ENCODE measurements at regions not wholly inside any gene's neighbourhood (a gene's known extent, or its start where the extent isn't known, plus 50 kb on each side); places are given as distances from the start of the nearest gene placed in this dataset.

DNA sequence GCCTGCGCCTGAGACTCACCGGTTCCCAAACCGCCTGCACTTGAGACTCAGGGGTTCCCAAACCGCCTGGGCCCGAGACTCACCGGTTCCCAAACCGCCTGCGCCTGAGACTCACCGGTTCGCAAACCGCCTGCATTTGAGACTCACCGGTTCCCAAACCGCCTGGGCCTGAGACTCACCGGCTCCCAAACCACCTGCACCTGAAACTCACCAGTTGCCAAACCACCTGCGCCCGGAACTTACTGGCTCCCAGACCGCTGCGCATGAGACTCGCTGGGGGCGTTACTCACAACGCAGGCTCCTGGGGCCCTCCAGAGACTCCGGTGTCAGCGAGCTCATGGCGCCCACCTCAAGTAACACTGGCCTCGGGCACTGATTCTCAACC lies 90.2 kb downstream of the DACT2 start:
- 3% methylated on average over 24 of the region's 25 CpGs for WGBS (ENCODE audit: insufficient coverage, low coverage, missing lambda C conversion rate)
- H4K20me1 ChIP-seq (replicated peaks; ENCODE audit: control insufficient read depth, insufficient read depth, low read length) = peaks cover 6% of the 10 kb centered on the region
- no TSS peak for BruUV-seq (replicated peaks)
- intact Hi-C loops (cut with micrococcal nuclease) = no loop called here
- H3K27me3 ChIP-seq (ENCODE audit: control insufficient read depth in 2 of 2, insufficient read depth in 2 of 2, low read length in 2 of 2) = peaks cover 48 to 64% of the 10 kb centered on the region in 2 experiments
- H3K9me3 ChIP-seq (replicated peaks; ENCODE audit: control insufficient read depth, insufficient read depth, low read depth, low read length) = no peaks in the 10 kb centered on the region
- H3K27ac ChIP-seq (ENCODE audit: extremely low read depth, low read depth, low read length) = no peak overlapping the region
- H3K9ac ChIP-seq (ENCODE audit: insufficient read depth in 1 of 2, low read depth in 2 of 2, low read length in 2 of 2) = no peak overlapping the region
- H3K4me3 ChIP-seq = no peak overlapping the region
- FAIRE-seq = no peak
- peaks cover 0 to 3% of the 10 kb centered on the region in 2 experiments; a peak in 1 of 5 replicates for H3K4me1 ChIP-seq (replicated peaks in 1 of 2; ENCODE audit: control insufficient read depth in 2 of 2, insufficient read depth in 2 of 2, low read length in 2 of 2)
- no peaks in the 10 kb centered on the region for H3K36me3 ChIP-seq (ENCODE audit: control insufficient read depth, insufficient read depth, low read length)
- no peak overlapping the region for H2AFZ ChIP-seq (ENCODE audit: low read depth, low read length)
- TF ChIP-seq CEBPG (CRISPR knock-in tag; IDR thresholded peaks at IDR 0.05) (no peak), CEBPG (tag; conservative IDR thresholded peaks at IDR 0.05 in 1 of 2, IDR thresholded peaks at IDR 0.05 in 1 of 2) (no peak), ZNF449 (CRISPR knock-in tag; IDR thresholded peaks at IDR 0.05) (no peak), PURB (CRISPR knock-in tag; IDR thresholded peaks at IDR 0.05; ENCODE audit: low read depth) (no peak), ZNF12 (CRISPR knock-in tag; IDR thresholded peaks at IDR 0.05) (no peak), RBM22 (IDR thresholded peaks at IDR 0.05; ENCODE audit: low read depth, low read length, poor library complexity, severe bottlenecking) (no peak), OTX1 (CRISPR knock-in tag; IDR thresholded peaks at IDR 0.05) (no peak)
- TF ChIP-seq, protein P1, sequence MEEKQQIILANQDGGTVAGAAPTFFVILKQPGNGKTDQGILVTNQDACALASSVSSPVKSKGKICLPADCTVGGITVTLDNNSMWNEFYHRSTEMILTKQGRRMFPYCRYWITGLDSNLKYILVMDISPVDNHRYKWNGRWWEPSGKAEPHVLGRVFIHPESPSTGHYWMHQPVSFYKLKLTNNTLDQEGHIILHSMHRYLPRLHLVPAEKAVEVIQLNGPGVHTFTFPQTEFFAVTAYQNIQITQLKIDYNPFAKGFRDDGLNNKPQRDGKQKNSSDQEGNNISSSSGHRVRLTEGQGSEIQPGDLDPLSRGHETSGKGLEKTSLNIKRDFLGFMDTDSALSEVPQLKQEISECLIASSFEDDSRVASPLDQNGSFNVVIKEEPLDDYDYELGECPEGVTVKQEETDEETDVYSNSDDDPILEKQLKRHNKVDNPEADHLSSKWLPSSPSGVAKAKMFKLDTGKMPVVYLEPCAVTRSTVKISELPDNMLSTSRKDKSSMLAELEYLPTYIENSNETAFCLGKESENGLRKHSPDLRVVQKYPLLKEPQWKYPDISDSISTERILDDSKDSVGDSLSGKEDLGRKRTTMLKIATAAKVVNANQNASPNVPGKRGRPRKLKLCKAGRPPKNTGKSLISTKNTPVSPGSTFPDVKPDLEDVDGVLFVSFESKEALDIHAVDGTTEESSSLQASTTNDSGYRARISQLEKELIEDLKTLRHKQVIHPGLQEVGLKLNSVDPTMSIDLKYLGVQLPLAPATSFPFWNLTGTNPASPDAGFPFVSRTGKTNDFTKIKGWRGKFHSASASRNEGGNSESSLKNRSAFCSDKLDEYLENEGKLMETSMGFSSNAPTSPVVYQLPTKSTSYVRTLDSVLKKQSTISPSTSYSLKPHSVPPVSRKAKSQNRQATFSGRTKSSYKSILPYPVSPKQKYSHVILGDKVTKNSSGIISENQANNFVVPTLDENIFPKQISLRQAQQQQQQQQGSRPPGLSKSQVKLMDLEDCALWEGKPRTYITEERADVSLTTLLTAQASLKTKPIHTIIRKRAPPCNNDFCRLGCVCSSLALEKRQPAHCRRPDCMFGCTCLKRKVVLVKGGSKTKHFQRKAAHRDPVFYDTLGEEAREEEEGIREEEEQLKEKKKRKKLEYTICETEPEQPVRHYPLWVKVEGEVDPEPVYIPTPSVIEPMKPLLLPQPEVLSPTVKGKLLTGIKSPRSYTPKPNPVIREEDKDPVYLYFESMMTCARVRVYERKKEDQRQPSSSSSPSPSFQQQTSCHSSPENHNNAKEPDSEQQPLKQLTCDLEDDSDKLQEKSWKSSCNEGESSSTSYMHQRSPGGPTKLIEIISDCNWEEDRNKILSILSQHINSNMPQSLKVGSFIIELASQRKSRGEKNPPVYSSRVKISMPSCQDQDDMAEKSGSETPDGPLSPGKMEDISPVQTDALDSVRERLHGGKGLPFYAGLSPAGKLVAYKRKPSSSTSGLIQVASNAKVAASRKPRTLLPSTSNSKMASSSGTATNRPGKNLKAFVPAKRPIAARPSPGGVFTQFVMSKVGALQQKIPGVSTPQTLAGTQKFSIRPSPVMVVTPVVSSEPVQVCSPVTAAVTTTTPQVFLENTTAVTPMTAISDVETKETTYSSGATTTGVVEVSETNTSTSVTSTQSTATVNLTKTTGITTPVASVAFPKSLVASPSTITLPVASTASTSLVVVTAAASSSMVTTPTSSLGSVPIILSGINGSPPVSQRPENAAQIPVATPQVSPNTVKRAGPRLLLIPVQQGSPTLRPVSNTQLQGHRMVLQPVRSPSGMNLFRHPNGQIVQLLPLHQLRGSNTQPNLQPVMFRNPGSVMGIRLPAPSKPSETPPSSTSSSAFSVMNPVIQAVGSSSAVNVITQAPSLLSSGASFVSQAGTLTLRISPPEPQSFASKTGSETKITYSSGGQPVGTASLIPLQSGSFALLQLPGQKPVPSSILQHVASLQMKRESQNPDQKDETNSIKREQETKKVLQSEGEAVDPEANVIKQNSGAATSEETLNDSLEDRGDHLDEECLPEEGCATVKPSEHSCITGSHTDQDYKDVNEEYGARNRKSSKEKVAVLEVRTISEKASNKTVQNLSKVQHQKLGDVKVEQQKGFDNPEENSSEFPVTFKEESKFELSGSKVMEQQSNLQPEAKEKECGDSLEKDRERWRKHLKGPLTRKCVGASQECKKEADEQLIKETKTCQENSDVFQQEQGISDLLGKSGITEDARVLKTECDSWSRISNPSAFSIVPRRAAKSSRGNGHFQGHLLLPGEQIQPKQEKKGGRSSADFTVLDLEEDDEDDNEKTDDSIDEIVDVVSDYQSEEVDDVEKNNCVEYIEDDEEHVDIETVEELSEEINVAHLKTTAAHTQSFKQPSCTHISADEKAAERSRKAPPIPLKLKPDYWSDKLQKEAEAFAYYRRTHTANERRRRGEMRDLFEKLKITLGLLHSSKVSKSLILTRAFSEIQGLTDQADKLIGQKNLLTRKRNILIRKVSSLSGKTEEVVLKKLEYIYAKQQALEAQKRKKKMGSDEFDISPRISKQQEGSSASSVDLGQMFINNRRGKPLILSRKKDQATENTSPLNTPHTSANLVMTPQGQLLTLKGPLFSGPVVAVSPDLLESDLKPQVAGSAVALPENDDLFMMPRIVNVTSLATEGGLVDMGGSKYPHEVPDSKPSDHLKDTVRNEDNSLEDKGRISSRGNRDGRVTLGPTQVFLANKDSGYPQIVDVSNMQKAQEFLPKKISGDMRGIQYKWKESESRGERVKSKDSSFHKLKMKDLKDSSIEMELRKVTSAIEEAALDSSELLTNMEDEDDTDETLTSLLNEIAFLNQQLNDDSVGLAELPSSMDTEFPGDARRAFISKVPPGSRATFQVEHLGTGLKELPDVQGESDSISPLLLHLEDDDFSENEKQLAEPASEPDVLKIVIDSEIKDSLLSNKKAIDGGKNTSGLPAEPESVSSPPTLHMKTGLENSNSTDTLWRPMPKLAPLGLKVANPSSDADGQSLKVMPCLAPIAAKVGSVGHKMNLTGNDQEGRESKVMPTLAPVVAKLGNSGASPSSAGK (IDR thresholded peaks at IDR 0.05) = no peak
- H3K79me2 ChIP-seq (ENCODE audit: control insufficient read depth, insufficient read depth, low read length) = no peaks in the 10 kb centered on the region
- in situ Hi-C loops (cut with MboI) = no loop called here
- no peak overlapping the region for H3K4me2 ChIP-seq (ENCODE audit: insufficient read depth, low read length)
- no peak for DNase-seq (ENCODE audit: extremely low read depth in 1 of 4, low spot score in 3 of 4)
- ChIA-PET CTCF (ENCODE audit: low intra/inter-chr PET ratio) (no interaction called here), POLR2A (interaction anchor here (0.8 kb wide), 1 partner anchor 11 kb away, joined by 3 read pairs; no protein-coding TSS in a partner anchor)
- no peak; the same call in 2 of the 3 replicates for ATAC-seq
- H3K9me1 ChIP-seq (ENCODE audit: control insufficient read depth, insufficient read depth, low read length) = no peaks in the 10 kb centered on the region
